Posterior cingulate gyrus (tissue), 11 donors: ENCODE measurements at regions not wholly inside any gene's neighbourhood (a gene's known extent, or its start where the extent isn't known, plus 50 kb on each side); places are given as distances from the start of the nearest gene placed in this dataset.

Experiments used
- DNase-seq, 10 donors: peaks; one replicate each; pipeline versions ENCODE4 v3.0.0 to v3.0.0-alpha.2; 2020 to 2021; ENCODE audit warnings: mixed read lengths in 3 of 10
- intact Hi-C: fragments of 100-400 bp; cut with DNase I; formaldehyde crosslinking; loops from one replicate; pipeline ENCODE4 v1.15.1; 2023

DNA sequence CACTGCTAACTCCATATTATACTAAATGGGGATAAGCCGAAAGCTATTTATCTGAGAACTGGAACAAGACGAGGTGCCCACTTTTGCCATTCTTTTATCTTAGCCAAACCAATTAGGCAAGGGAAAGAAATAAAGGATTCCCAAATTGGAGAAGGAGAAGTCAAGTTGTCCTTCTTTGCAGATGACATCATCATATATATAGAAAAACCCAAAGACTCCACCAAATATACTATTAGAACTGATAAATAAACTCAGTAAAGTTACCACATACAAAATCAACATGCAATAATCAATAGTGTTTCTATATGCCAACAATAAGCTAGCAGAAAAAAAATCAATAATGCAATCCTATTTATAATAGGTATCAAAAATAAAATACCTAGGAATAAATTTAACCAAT is 570.3 kb upstream of the EPHA7 start:
- intact Hi-C loops, result no loop called here
- DNase-seq, result no peak

DNA sequence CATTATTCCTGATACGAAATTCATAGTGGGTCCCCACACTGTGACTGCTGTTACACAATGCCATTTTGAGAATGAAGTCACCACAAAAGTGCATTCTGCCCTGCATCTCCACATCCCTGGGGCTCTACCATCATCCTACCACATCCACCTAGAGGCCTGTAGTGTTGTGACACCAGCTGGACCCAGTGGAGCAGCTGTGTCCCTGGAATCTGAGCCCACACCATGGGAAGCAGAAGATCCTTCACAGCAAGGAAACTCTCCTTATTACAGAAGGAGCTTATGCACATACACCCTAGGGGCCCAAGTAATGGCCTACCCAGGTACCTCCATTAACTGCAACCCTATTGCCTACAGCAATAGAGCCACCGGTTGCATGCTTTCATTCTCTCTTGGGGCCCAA is 566.6 kb upstream of the EPHA7 start:
- DNase-seq, result peak in 1 of 10 donors; percentile 14
- intact Hi-C loops, result no loop called here

DNA sequence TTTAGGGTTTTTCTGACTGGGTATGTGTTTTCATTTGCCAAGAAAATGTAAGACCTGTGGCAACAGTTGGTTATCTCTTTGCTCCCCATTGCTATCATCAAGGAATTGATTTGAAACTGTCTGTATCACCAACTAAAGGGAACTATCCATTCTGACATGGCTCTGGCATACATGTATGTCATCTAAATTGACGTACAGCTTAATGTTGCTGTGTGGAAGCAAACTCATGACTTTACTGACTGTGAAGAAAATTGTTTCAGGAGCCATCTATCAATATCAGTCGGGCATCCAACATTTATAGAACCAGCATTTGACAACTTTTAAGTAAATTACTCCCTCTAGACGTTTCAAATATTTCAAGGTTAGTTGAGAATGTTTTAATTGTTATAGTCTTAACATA is 555.8 kb upstream of the EPHA7 start:
- intact Hi-C loops, result no loop called here
- no peak for DNase-seq

DNA sequence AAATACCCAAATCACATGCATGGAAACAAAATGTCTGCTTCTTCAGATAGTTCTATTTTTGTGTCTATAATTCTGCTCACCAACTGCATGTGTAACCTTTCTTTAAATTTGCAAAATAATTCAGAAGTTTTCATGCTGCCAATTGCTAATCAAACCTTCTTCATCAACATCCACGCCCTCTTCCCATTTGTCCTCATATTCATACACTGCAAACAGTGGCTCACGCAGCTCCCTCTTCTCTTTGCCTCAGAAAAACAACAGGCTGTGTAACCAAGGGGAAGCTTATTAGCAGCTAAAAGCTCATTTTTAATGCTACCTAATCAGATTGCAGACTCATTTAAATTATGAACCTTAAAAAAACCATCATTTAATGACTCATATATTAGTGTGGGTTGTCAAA is 555.0 kb upstream of the EPHA7 start:
- intact Hi-C loops, result no loop called here
- DNase-seq, result no peak

DNA sequence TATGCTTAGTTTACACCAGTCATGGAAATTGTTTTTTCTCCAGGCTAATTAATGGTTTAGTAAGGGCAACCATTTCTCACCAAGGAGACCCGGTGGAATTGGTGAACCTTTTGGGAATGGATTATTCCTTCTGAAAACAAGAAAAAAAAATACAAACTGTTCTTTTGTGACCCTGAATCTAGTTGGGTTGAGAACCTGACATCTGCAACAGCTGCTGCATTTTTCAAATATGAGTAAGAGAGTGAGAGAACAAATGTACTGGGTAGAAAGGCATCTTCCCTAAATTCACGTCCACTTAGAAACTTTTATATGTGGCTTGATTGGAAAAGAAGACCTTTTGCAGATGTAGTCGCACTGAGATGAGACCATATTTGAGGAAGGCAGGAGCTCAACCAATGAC is 553.4 kb upstream of the EPHA7 start:
- no peak for DNase-seq
- intact Hi-C loops, result no loop called here

DNA sequence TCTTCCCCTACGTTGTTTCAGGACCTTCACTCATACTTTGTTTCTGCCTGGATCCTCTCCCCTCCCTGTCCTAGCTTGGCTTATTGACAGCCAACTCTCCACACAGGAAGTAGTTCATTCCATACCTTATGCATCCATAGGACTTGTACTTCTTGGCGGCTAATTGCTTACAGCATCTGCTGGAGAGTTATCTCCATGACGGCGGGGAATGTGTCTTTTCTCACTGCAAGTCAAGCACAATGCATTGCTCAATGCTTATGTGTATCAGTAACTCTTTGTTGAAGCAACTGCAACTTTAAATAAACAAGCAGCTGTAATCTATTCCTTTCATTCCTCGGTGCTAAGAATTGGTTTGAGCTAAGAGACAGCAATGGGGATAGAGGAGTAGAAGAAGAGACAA is 551.3 kb upstream of the EPHA7 start:
- intact Hi-C loops, result no loop called here
- no peak for DNase-seq

DNA sequence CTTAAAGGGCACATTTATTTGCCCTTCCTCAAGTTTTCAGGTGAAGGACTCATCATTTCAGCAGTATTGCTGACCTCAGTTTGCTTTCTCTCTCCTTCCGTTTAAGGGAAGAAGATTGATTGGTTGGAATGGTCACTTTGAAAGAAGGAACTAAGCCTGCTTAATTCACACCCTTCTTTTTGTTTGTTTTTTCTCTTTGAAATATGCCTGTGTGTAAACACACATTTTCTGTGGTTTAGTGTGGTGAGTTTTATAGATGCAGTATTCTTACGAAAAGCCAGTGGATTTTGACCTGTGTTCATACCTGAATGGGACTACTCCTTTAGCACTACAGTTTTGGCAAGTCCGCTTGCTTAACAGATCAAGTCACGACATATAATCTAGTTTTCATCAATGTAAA is 548.8 kb upstream of the EPHA7 start:
- no peak for DNase-seq
- intact Hi-C loops, result no loop called here

DNA sequence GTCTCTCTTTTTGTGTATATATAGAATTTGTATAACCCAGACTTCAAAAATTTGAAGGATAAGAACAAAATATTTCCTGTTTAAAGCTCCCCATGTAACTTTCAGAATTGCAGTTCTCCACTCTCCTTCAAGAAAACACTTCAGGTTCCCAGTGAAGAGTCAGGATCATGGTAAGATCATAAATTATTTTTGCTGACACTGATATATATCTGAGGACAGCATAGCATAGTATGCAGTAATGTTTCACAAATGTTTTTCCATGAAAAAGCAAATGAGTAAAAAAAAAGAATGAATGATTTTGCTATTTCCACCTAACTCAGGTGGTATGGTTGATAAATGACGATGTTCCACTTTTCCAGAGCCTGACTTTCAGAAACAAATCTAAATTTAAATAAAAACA is 545.6 kb upstream of the EPHA7 start:
- no peak for DNase-seq
- intact Hi-C loops, result no loop called here

DNA sequence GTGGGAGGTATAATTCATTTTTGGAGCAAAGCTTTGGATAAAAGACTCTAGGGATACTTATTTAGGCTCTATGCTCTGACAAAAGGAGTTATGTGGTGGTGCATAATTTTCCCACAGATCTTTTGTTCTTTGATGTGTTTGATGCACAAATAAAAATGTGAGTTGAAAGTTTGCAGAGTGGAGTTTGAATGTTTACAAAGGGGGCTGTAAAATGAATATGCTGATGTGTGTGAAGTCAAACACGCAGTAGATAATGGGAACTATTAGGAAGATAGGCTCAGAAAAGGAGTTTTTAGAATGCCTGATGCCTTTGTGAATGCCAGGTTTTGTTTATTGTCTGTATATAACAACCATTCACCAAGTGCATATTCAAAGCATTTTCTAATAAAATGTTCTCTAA is 545.0 kb upstream of the EPHA7 start:
- intact Hi-C loops, result no loop called here
- no peak for DNase-seq

DNA sequence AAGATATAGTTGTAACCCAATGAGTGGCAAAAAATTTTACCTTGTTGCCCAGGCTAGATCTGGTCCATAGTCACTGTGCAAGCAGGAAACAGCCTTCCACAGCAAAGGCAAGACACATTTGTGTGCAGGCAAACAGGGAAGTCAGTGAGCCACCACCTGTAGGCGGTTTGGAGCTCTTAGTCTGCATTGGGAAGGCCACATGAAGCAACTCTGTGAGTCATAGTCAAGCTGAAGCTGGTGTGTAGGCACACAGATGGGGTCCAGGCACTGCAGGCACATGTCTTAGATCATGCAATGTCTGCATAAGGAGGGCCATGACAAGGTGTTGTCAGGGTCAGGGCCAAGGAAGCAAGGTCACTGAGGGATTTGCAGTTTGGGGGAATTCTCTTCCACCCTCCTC is 543.2 kb upstream of the EPHA7 start:
- peak in 5 of 10 donors; percentile 7 to 78 (median 50) for DNase-seq
- intact Hi-C loops, result no loop called here

DNA sequence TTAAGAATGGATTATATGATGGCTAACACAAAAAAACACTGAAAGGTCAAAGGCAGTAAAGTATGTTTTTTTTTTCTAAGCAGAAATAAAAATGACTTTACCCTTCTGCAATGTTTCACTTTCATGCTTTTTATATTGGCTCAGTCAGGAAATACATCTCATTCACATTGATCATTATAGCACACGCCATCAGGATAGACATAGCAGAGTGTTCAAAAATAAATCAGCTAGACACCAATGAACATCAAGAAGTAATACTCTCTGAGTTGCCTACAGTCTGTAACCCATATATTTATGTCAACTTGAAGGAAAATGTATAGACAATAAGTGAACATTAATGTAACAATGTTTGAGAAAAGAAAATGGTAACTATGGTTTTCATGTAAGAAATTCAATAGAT is 535.2 kb upstream of the EPHA7 start:
- intact Hi-C loops, result no loop called here
- no peak for DNase-seq

DNA sequence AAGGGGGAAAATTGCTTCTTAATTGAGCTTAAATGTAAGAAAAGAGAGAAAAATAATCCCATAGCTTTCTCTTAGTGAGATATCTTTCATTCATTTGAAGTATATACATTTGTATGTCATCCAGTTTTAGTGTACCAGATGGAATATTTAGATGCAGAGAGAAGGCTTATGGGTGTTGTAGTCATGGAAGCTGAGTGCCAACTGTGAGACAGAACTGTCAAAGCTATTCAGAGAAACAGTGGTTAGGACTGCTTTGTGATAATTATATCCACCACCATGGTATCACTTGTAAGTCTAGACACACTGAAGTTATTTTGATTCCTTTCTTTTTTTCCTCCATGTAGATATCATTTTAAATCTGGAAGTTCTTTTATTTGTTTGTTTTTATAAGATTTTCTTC is 524.3 kb upstream of the EPHA7 start:
- intact Hi-C loops, result no loop called here
- DNase-seq, result no peak

DNA sequence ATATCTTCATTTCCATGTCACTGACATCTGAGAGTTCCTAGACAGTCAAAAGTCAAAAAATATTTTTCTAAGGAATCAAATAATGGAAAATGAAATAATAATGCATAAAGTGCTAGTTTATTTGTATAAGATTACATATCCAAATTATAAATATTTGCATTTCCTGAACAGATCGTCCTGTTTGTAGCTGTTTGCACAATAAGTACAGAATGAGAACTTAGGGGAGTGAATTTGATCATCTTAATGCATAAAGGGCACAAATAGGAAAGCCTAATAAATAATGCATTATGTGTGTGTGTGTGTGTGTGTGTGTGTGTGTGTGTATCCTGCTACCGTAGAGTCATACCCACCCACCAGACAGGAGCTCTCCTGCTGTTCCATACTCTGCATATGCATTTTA is 521.0 kb upstream of the EPHA7 start:
- intact Hi-C loops, result no loop called here
- no peak for DNase-seq

DNA sequence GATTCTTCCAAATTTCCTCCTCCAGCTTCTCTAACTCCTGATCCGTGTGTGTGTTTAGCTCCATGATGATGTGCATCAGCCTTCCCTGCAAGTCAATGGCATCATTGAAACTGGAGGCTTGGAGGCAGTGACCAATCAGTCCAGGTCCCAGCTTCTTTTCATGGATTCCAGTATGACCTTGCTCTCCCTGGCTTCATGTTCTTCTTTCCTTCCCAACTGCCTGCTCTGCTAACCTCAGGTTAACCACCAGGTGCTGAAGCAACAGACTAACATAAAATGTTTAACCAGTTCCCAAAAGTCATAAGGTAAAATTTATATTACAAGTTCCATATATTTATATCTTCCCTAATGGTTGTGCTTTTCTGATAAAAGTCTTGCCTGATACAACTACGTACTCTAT is 512.8 kb upstream of the EPHA7 start:
- intact Hi-C loops, result no loop called here
- DNase-seq, result no peak

DNA sequence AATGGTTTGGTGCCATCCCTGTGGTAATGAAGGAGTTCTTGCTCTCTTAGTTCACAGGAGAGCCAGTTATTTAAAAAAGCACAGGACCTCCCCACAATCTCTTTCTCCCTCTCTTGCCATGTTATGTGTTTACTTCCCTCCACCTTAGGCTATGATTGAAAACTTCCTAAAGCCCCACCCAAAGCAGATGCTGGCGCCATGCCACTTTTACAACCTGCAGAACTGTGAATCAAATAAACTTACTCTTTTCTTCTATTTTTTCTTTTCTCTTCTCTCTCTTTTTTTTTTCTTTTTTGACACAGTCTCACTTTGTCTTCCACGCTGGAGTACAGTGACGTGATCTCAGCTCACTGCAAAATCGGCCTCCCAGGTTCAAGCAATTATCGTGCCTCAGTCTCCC is 508.4 kb upstream of the EPHA7 start:
- intact Hi-C loops, result no loop called here
- DNase-seq, result peak in 2 of 10 donors; percentile 8 to 52

DNA sequence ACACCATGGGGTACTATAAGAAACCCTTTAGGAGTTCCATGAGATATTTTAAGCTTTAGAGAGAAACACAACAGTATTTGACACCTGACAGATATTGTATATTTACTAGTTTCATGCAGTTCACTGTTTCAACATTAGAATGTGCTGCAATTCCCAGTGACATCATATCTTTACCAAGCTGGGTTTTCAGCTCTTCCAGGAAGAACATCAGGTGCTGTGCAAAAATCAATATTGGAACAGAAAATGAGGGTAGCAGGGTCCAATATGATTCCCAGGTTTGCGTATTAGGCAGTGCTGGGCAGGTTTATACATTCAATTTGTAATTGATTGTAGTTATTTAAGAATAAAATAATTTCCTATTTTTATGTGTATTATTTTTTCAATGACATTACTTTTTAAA is 500.0 kb upstream of the EPHA7 start:
- DNase-seq, result no peak
- intact Hi-C loops, result no loop called here

DNA sequence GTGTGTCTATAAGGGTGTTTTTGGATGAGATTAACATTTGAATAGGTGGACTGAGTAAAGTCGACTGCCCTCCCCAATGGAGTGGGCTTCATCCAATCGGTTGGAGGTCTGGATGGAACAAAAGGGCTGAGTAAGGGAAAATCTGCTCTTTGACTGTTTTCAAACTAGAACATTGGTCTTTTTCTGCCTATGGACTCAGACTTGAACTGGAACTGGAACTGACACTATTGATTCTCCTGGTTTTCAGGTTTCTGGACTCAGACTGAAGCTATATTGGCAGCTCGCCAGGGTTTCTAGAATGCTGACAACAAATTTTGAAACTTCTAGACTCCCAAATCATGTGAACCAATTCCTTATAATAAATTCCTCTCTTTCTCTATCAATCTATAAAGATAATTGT is 498.9 kb upstream of the EPHA7 start:
- intact Hi-C loops, result no loop called here
- no peak for DNase-seq

DNA sequence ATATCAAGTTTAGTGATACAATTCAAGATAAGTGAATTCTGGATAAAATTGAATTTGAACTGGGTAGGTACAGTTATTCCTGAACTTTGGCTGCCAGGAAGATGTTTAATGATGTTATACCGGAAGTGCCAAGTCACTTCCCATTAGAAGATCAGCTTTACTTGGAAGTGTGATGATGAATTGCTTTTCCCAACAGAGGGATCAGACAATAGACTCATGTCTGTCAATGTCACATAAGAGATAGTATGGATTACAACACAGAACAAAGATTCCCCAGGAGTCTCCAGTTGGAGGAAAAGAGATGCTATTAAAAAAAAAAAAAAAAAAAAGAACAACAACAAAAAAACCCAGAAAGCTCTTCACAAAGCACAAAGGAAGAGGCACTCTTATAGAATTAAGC is 497.9 kb upstream of the EPHA7 start:
- DNase-seq, result no peak
- intact Hi-C loops, result no loop called here

DNA sequence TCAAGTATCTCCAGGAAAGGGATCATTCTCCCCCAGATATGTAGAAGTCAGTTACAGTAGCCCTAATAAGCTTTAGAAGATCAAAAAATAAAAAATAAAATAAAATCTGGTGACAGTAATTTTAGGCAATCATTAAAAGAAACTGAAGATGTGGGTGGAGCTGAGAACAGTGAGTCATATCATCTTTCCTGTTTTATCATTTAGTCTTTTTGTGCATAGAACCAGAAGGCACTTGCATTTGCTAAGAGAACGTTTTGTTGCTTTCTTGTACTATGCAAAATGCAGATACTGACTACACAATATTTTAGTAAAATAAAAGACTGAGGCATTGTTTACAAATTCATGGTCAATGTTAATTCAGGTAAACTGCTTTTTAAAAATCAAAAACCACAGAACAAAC is 497.4 kb upstream of the EPHA7 start:
- intact Hi-C loops, result no loop called here
- no peak for DNase-seq

DNA sequence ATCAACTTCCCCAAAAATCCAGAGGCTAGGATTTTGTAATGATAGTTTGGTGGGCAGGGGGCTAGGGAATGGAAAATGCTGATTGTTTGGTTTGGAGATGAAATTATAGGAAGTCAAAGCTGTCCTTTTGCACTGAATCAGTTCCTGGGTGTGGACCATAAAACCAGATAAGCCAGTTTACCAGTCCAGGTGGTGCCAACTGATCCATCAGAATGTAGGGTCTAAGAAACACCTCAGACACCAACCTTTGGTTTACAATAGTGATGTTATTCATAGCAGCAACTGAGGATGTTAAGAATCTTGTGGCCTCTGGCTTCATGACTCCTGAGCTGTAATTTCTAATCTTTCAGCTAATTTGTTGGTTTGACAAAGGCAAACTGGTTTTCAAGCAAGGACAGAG is 496.6 kb upstream of the EPHA7 start:
- no peak for DNase-seq
- intact Hi-C loops, result no loop called here

DNA sequence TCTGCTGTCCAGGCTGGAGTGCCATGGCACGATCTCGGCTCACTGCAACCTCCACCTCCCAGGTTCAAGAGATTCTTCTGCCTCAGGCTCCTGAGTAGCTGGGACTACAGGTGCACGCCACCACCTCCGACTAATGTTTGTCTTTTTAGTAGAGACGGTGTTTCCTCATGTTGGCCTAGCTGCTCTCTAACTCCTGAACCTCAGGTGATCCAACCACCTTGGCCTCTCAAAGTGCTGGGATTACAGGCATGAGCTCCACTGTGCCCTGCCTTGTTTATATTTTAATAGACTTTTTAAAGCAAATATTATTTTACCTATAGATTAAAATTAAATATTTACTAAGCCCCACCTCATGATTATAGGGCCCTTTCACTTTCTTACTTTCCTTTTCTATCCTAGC is 483.2 kb upstream of the EPHA7 start:
- peak in 2 of 10 donors; percentile 34 to 52 for DNase-seq
- intact Hi-C loops, result no loop called here

DNA sequence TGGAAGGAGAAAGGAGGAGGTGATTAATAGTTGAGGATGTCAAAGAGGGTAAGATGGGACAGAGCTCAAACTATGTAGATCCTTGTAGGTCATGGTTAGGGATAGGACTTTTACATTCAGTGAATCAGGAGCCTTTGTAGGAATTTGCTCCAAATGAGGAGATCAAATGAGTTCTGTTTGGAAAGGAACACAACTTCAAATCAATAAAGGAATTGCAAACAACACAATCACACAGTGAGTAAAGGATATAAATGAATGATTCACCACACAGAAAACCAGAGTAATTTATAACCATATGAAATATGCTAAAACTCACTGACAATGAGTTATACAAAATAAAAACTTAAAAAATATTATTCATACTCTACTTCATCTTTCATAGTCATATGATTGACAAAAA is 480.8 kb upstream of the EPHA7 start:
- intact Hi-C loops, result no loop called here
- no peak for DNase-seq

DNA sequence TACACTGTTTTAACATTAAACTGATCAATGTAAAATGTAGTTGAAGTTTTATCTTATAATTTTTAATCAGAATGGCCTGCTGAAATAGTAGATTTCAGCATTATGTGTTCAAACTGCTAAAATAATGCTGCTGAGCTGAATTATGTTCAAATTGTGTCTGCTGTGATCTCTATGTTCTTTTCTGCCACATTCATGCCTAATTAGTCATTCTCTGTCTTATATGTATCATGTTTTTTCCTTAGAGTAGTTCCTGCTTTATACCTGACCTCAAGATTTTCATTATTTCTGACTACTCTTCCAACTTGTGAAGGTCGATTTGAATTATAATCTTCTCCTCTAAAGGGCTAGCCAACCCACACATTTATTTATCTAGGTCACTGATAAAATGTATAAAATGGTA is 476.7 kb upstream of the EPHA7 start:
- intact Hi-C loops, result no loop called here
- no peak for DNase-seq

DNA sequence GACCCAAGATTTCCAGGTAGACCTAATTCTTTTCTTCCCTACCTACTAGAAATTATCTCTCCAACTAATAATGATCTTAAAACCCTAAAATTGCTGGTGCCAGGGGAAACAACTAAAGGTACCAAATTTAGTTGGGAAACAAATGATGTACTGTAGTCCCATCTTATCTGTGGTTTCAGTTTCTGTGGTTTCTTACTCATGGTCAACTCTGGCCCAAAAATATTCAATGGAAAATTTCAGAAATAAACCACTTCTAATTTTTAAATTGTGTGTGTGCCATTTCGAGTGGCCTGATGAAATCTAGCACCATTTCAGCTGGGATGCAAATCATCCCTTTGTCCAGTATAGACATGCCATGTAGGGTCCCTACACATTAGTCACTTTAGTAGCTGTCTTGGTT is 475.2 kb upstream of the EPHA7 start:
- intact Hi-C loops, result no loop called here
- no peak for DNase-seq
